HEK293 (cell line): ENCODE measurements at regions not wholly inside any gene's neighbourhood (a gene's known extent, or its start where the extent isn't known, plus 50 kb on each side); places are given as distances from the start of the nearest gene placed in this dataset.

Experiments used
- CTCF ChIP-seq: fragments of 450-650 bp; formaldehyde crosslinking; IDR thresholded peaks from 2 replicates; pipeline ENCODE4 v1.5.1; 2016; ENCODE audit warnings: missing biosample characterization, missing genetic modification characterization
- KLF10 ChIP-seq: fragments of 450-650 bp; IDR thresholded peaks from 2 replicates; pipeline ENCODE4 v1.5.1; 2018; ENCODE audit warnings: missing biosample characterization, mild to moderate bottlenecking, missing genetic modification characterization
- TCF7L2 ChIP-seq: IDR thresholded peaks from 2 replicates; pipeline ENCODE4 v1.6.1; 2011; ENCODE audit warnings: low read depth, mild to moderate bottlenecking, inconsistent platforms, low read length, moderate library complexity, borderline replicate concordance
- ZFP3 ChIP-seq: fragments of 450-650 bp; formaldehyde crosslinking; IDR thresholded peaks from 2 replicates; pipeline ENCODE4 v1.5.1; 2016; ENCODE audit warnings: low read depth, missing biosample characterization, missing genetic modification characterization
- ZNF138 ChIP-seq: fragments of 450-650 bp; formaldehyde crosslinking; IDR thresholded peaks from 2 replicates; pipeline ENCODE4 v1.5.1; 2016; ENCODE audit warnings: missing biosample characterization, missing genetic modification characterization, borderline replicate concordance
- ZNF26 ChIP-seq: fragments of 450-650 bp; formaldehyde crosslinking; IDR thresholded peaks from 2 replicates; pipeline ENCODE4 v1.5.1; 2016; ENCODE audit warnings: missing biosample characterization, missing genetic modification characterization
- ZNF274 ChIP-seq, 2 experiments: fragments of 200-500 bp in 1 of 2; fragments of 450-650 bp in 1 of 2; sonication (Bioruptor generic) in 1 of 2; formaldehyde crosslinking in 1 of 2; IDR thresholded peaks; 2 replicates each; pipeline versions ENCODE4 v1.5.1 to v1.6.1; 2014 to 2016; ENCODE audit warnings: borderline replicate concordance in 1 of 2, inconsistent platforms in 1 of 2, low read length in 1 of 2, missing biosample characterization in 1 of 2, missing genetic modification characterization in 1 of 2

- TF ChIP-seq ZNF26 (tag by site-specific recombination): no peak
- no peak for TF ChIP-seq ZFP3 (tag by site-specific recombination)
- no peak for TF ChIP-seq KLF10 (tag by site-specific recombination)
- no peak for TF ChIP-seq CTCF (tag by site-specific recombination)
- TF ChIP-seq ZNF274 (IDR thresholded peaks at IDR 0.05; ENCODE audit: low read length): no peak
- TF ChIP-seq ZNF274 (tag by site-specific recombination; IDR thresholded peaks at IDR 0.05; ENCODE audit: borderline replicate concordance): no peak
- TF ChIP-seq ZNF138 (tag by site-specific recombination): no peak
- TF ChIP-seq TCF7L2: no peak
These were observed 485.3 kb upstream of the PITX2 start for GRCh38 chr4:111108153-111108552.
